Endodermal cell (in vitro differentiated cells): ENCODE measurements at regions not wholly inside any gene's neighbourhood (a gene's known extent, or its start where the extent isn't known, plus 50 kb on each side); places are given as distances from the start of the nearest gene placed in this dataset.

ENCODE experiments used
- DNase-seq: peaks from one replicate; pipeline ENCODE4 v3.0.0-alpha.2; 2017
- H3K27ac ChIP-seq: 2 replicates; pipeline ENCODE4 v1.5.1; 2013; ENCODE audit warnings: mild to moderate bottlenecking, low read depth, low read length, moderate library complexity
- H3K27me3 ChIP-seq: 2 replicates; pipeline ENCODE4 v1.6.1; 2013; ENCODE audit warnings: mild to moderate bottlenecking, low read length, moderate library complexity; ENCODE audit not compliant: insufficient read depth, control insufficient read depth, poor library complexity, severe bottlenecking
- H3K36me3 ChIP-seq: 2 replicates; pipeline ENCODE4 v1.7.0; 2013; ENCODE audit warnings: mild to moderate bottlenecking, low read length, moderate library complexity; ENCODE audit not compliant: control insufficient read depth, insufficient read depth
- H3K4me1 ChIP-seq: one replicate; pipeline ENCODE4 v1.7.0; 2013; ENCODE audit warnings: low read length; ENCODE audit not compliant: control insufficient read depth, insufficient read depth
- H3K4me3 ChIP-seq: 2 replicates; pipeline ENCODE4 v1.5.1; 2013; ENCODE audit warnings: mild to moderate bottlenecking, low read length, moderate library complexity
- H3K9ac ChIP-seq: 2 replicates; pipeline ENCODE4 v1.6.1; 2013; ENCODE audit warnings: mild to moderate bottlenecking, low read length, moderate library complexity; ENCODE audit not compliant: poor library complexity, severe bottlenecking; ENCODE audit errors: extremely low read depth
- H3K9me3 ChIP-seq: 2 replicates; pipeline ENCODE4 v1.6.1; 2013; ENCODE audit warnings: mild to moderate bottlenecking, low read length, moderate library complexity; ENCODE audit not compliant: control insufficient read depth
- H3K27ac Mint-ChIP-seq: 2 replicates; pipeline ENCODE4 v1.8.0; 2020; ENCODE audit warnings: mixed read lengths
- H3K27me3 Mint-ChIP-seq: 2 replicates; pipeline ENCODE4 v1.8.0; 2021; ENCODE audit warnings: mild to moderate bottlenecking, mixed read lengths; ENCODE audit not compliant: insufficient read depth
- H3K36me3 Mint-ChIP-seq: 2 replicates; pipeline ENCODE4 v1.8.0; 2020; ENCODE audit warnings: low read depth, mixed read lengths
- H3K4me1 Mint-ChIP-seq: 2 replicates; pipeline ENCODE4 v1.8.0; 2020; ENCODE audit warnings: mixed read lengths
- H3K4me3 Mint-ChIP-seq: 2 replicates; pipeline ENCODE4 v1.8.0; 2020; ENCODE audit warnings: mild to moderate bottlenecking, moderate library complexity, mixed read lengths
- H3K9me3 Mint-ChIP-seq: 2 replicates; pipeline ENCODE4 v1.8.0; 2020; ENCODE audit warnings: mild to moderate bottlenecking, mixed read lengths
- CTCF ChIP-seq: fragments of 200-600 bp; sonication (generic); conservative IDR thresholded peaks from 2 replicates; pipeline ENCODE4 v1.5.0; 2021; ENCODE audit warnings: antibody characterized with exemption, mild to moderate bottlenecking
- WGBS, 2 experiments: methylation state at CpG; one replicate each; pipeline versions ENCODE4 v1.1.5 to v1.1.7; 2013; ENCODE audit warnings: missing lambda C conversion rate in 2 of 2, mixed read lengths in 1 of 2; ENCODE audit not compliant: insufficient coverage in 1 of 2, insufficient read length in 1 of 2; 5-methylcytosine and 5-hydroxymethylcytosine counted together

- Mint-ChIP-seq H3K27me3 (peaks cover 34% of the 10 kb centered on the region), H3K4me1 (peaks cover 11% of the 10 kb centered on the region), H3K9me3 (peaks cover 4% of the 10 kb centered on the region), H3K4me3 (no peak overlapping the region), H3K27ac (no peak overlapping the region), H3K36me3 (no peaks in the 10 kb centered on the region)
- Histone ChIP-seq H3K27ac (no peak overlapping the region), H3K36me3 (no peaks in the 10 kb centered on the region), H3K9ac (no peak overlapping the region), H3K9me3 (no peaks in the 10 kb centered on the region), H3K4me1 (no peaks in the 10 kb centered on the region), H3K27me3 (peaks cover 14% of the 10 kb centered on the region), H3K4me3 (no peak overlapping the region)
- TF ChIP-seq CTCF: no peak
- no peak for DNase-seq
- WGBS, 2 experiments: 87 to 88% methylated on average over 6 of the region's 7 CpGs
Measured at GRCh38 chr12:13390918-13391317, 194.4 kb downstream of the EMP1 start.

DNA sequence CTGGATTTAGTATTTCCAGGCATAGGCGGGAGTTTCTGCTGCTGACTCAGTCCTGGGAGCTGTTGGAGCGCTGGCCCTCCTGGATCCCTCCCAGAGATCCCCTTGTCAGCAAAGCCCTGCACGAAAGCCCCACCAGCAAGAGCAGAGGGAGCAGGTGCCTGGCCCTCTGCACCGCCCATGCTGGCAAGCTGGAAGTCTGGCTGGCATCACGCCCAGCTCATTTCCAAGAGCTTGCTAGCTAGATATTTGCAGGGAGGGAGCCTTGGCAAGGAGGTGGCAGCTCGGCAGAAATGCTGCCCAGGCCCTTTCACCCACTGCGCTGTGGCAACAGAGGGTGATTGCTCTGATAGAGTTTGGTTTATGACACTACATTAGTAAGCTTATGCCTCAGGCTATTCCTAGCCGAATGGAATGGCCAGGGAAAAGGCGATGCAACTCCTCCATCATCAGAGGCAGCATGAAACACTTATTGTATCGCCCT is 193.9 kb downstream of the EMP1 start:
- Mint-ChIP-seq H3K36me3 (no peaks in the 10 kb centered on the region), H3K9me3 (peaks cover 4% of the 10 kb centered on the region), H3K27ac (no peak overlapping the region), H3K4me1 (peaks cover 12% of the 10 kb centered on the region), H3K4me3 (no peak overlapping the region), H3K27me3 (peaks cover 39% of the 10 kb centered on the region)
- 93 to 98% methylated on average over 5 to 10 of the region's 10 CpGs for WGBS, 2 experiments
- Histone ChIP-seq H3K27ac (no peak overlapping the region), H3K9ac (no peak overlapping the region), H3K36me3 (no peaks in the 10 kb centered on the region), H3K4me1 (no peaks in the 10 kb centered on the region), H3K9me3 (no peaks in the 10 kb centered on the region), H3K4me3 (no peak overlapping the region), H3K27me3 (peaks cover 14% of the 10 kb centered on the region)
- no peak for TF ChIP-seq CTCF
- DNase-seq: no peak

- Histone ChIP-seq H3K9me3 (no peaks in the 10 kb centered on the region), H3K36me3 (no peaks in the 10 kb centered on the region), H3K9ac (no peak overlapping the region), H3K4me3 (no peak overlapping the region), H3K27me3 (peaks cover 14% of the 10 kb centered on the region), H3K4me1 (peaks cover 9% of the 10 kb centered on the region), H3K27ac (no peak overlapping the region)
- TF ChIP-seq CTCF: no peak
- no peak for DNase-seq
- WGBS, 2 experiments: 82% methylated on average over 3 to 5 of the region's 6 CpGs
- peaks cover 4% of the 10 kb centered on the region for H3K9me3 Mint-ChIP-seq
- H3K36me3 Mint-ChIP-seq: no peaks in the 10 kb centered on the region
- H3K27me3 Mint-ChIP-seq: peaks cover 53% of the 10 kb centered on the region
- H3K4me3 Mint-ChIP-seq: no peak overlapping the region
- H3K27ac Mint-ChIP-seq: no peak overlapping the region
- peaks cover 24% of the 10 kb centered on the region for H3K4me1 Mint-ChIP-seq
Measured at GRCh38 chr12:13387101-13387500, 190.6 kb downstream of the EMP1 start.
